ENCODE measurements at regions not wholly inside any gene's neighbourhood (a gene's known extent, or its start where the extent isn't known, plus 50 kb on each side); places are given as distances from the start of the nearest gene placed in this dataset.

GRCh38 chr10:29837586-29837985 is 202.8 kb upstream of the SVIL start:
- H3K27me3 ChIP-seq (ENCODE audit: low read length) = no peaks in the 10 kb centered on the region
- CTCF ChIA-PET = no interaction called here
- no peak for DNase-seq
- no peaks in the 10 kb centered on the region for H3F3A ChIP-seq (ENCODE audit: low read length, unreplicated experiment)
- no peaks in the 10 kb centered on the region for H3K9me3 ChIP-seq (ENCODE audit: low read length)
- H3K4me3 ChIP-seq (ENCODE audit: low read length) = no peak overlapping the region
- H3K4me1 ChIP-seq (ENCODE audit: insufficient read depth, low read length) = no peaks in the 10 kb centered on the region
- H3K79me2 ChIP-seq (ENCODE audit: low read length) = no peaks in the 10 kb centered on the region
- H4K20me1 ChIP-seq (ENCODE audit: low read length) = no peaks in the 10 kb centered on the region
- ATAC-seq = no peak
- H3K36me3 ChIP-seq (ENCODE audit: low read depth, low read length) = no peaks in the 10 kb centered on the region
- no peak overlapping the region for H3K9ac ChIP-seq (ENCODE audit: low read length)
- no peak for TF ChIP-seq CTCF (conservative IDR thresholded peaks at IDR 0.05; ENCODE audit: low read depth, low read length)
- no peak for TF ChIP-seq EZH2phosphoT487 (IDR thresholded peaks at IDR 0.05; ENCODE audit: borderline replicate concordance, low read length)
- TF ChIP-seq EZH2 (IDR thresholded peaks at IDR 0.05; ENCODE audit: low read length, unreplicated experiment) = no peak
- no TSS peak for BruUV-seq (replicated peaks)
- POLR2A ChIA-PET (ENCODE audit: unreplicated experiment) = no interaction called here
- intact Hi-C loops (cut with micrococcal nuclease) = no loop called here
- H3K9me2 ChIP-seq (replicated peaks; ENCODE audit: low read length) = no peaks in the 10 kb centered on the region
- no peak overlapping the region for H2AFZ ChIP-seq (ENCODE audit: low read length)
- H3K4me2 ChIP-seq (ENCODE audit: low read length) = no peak overlapping the region
- no peak overlapping the region for H3K27ac ChIP-seq (ENCODE audit: low read length)

GRCh38 chr10:29836396-29836795 is 201.6 kb upstream of the SVIL start:
- no peak for ATAC-seq
- POLR2A ChIA-PET (ENCODE audit: unreplicated experiment) = no interaction called here
- H3F3A ChIP-seq (ENCODE audit: low read length, unreplicated experiment) = no peaks in the 10 kb centered on the region
- H3K27ac ChIP-seq (ENCODE audit: low read length) = no peak overlapping the region
- CTCF ChIA-PET = no interaction called here
- H4K20me1 ChIP-seq (ENCODE audit: low read length) = no peaks in the 10 kb centered on the region
- H3K4me1 ChIP-seq (ENCODE audit: insufficient read depth, low read length) = no peaks in the 10 kb centered on the region
- H3K9ac ChIP-seq (ENCODE audit: low read length) = no peak overlapping the region
- H3K4me3 ChIP-seq (ENCODE audit: low read length) = no peak overlapping the region
- intact Hi-C loops (cut with micrococcal nuclease) = no loop called here
- H3K79me2 ChIP-seq (ENCODE audit: low read length) = no peaks in the 10 kb centered on the region
- no peaks in the 10 kb centered on the region for H3K27me3 ChIP-seq (ENCODE audit: low read length)
- no peaks in the 10 kb centered on the region for H3K9me3 ChIP-seq (ENCODE audit: low read length)
- H2AFZ ChIP-seq (ENCODE audit: low read length) = no peak overlapping the region
- TF ChIP-seq CTCF (conservative IDR thresholded peaks at IDR 0.05; ENCODE audit: low read depth, low read length) = no peak
- no peak for TF ChIP-seq EZH2 (IDR thresholded peaks at IDR 0.05; ENCODE audit: low read length, unreplicated experiment)
- TF ChIP-seq EZH2phosphoT487 (IDR thresholded peaks at IDR 0.05; ENCODE audit: borderline replicate concordance, low read length) = no peak
- no TSS peak for BruUV-seq (replicated peaks)
- DNase-seq = no peak
- no peaks in the 10 kb centered on the region for H3K9me2 ChIP-seq (replicated peaks; ENCODE audit: low read length)
- H3K4me2 ChIP-seq (ENCODE audit: low read length) = no peak overlapping the region
- no peaks in the 10 kb centered on the region for H3K36me3 ChIP-seq (ENCODE audit: low read depth, low read length)

GRCh38 chr10:29835055-29835454 is 200.3 kb upstream of the SVIL start:
- no peaks in the 10 kb centered on the region for H4K20me1 ChIP-seq (ENCODE audit: low read length)
- ATAC-seq = no peak
- H3K9me2 ChIP-seq (replicated peaks; ENCODE audit: low read length) = no peaks in the 10 kb centered on the region
- no peak for DNase-seq
- POLR2A ChIA-PET (ENCODE audit: unreplicated experiment) = no interaction called here
- no peak overlapping the region for H3K4me2 ChIP-seq (ENCODE audit: low read length)
- H3K4me1 ChIP-seq (ENCODE audit: insufficient read depth, low read length) = no peaks in the 10 kb centered on the region
- H3K36me3 ChIP-seq (ENCODE audit: low read depth, low read length) = no peaks in the 10 kb centered on the region
- no peak overlapping the region for H3K27ac ChIP-seq (ENCODE audit: low read length)
- TF ChIP-seq EZH2 (IDR thresholded peaks at IDR 0.05; ENCODE audit: low read length, unreplicated experiment) (no peak), EZH2phosphoT487 (IDR thresholded peaks at IDR 0.05; ENCODE audit: borderline replicate concordance, low read length) (no peak), CTCF (conservative IDR thresholded peaks at IDR 0.05; ENCODE audit: low read depth, low read length) (no peak)
- no peaks in the 10 kb centered on the region for H3K9me3 ChIP-seq (ENCODE audit: low read length)
- no peak overlapping the region for H2AFZ ChIP-seq (ENCODE audit: low read length)
- H3K27me3 ChIP-seq (ENCODE audit: low read length) = no peaks in the 10 kb centered on the region
- H3F3A ChIP-seq (ENCODE audit: low read length, unreplicated experiment) = no peaks in the 10 kb centered on the region
- intact Hi-C loops (cut with micrococcal nuclease) = no loop called here
- CTCF ChIA-PET = no interaction called here
- no peak overlapping the region for H3K9ac ChIP-seq (ENCODE audit: low read length)
- H3K4me3 ChIP-seq (ENCODE audit: low read length) = no peak overlapping the region
- no TSS peak for BruUV-seq (replicated peaks)
- no peaks in the 10 kb centered on the region for H3K79me2 ChIP-seq (ENCODE audit: low read length)
